ENCODE measurements at regions not wholly inside any gene's neighbourhood (a gene's known extent, or its start where the extent isn't known, plus 50 kb on each side); places are given as distances from the start of the nearest gene placed in this dataset.

GRCh38 chr4:30821275-30821674 lies 101.1 kb downstream of the PCDH7 start:
- no peak for TF ChIP-seq POLR2A (IDR thresholded peaks at IDR 0.05; ENCODE audit: low read length)
- no peak for TF ChIP-seq GATA1 (IDR thresholded peaks at IDR 0.05; ENCODE audit: low read depth, low read length)
